ENCODE measurements at regions not wholly inside any gene's neighbourhood (a gene's known extent, or its start where the extent isn't known, plus 50 kb on each side); places are given as distances from the start of the nearest gene placed in this dataset.

GRCh38 chr9:99433095-99433494 lies 211.0 kb downstream of the SEC61B start:
- no peak for ATAC-seq (ENCODE audit: insufficient number of reproducible peaks, low FRiP score, low read depth)
- Histone ChIP-seq H3K4me1 (ENCODE audit: control insufficient read depth in 1 of 2, low read depth in 2 of 2) (peaks cover 0 to 9% of the 10 kb centered on the region in 2 donors), H3K4me3 (no peak overlapping the region), H3K9me3 (no peaks in the 10 kb centered on the region), H3K27me3 (replicated peaks; ENCODE audit: insufficient read depth) (no peaks in the 10 kb centered on the region), H3K27ac (no peak overlapping the region), H3K36me3 (no peaks in the 10 kb centered on the region)
- no peak for TF ChIP-seq CTCF (IDR thresholded peaks at IDR 0.05)
- no peak for DNase-seq (ENCODE audit: low spot score)

- no peaks in the 10 kb centered on the region for H3K36me3 ChIP-seq
- no peak overlapping the region for H3K27ac ChIP-seq
- no peaks in the 10 kb centered on the region for H3K27me3 ChIP-seq (replicated peaks; ENCODE audit: insufficient read depth)
- H3K9me3 ChIP-seq, result no peaks in the 10 kb centered on the region
- H3K4me1 ChIP-seq (ENCODE audit: control insufficient read depth in 1 of 2, low read depth in 2 of 2), result peaks cover 0 to 9% of the 10 kb centered on the region in 2 donors
- no peak for ATAC-seq (ENCODE audit: insufficient number of reproducible peaks, low FRiP score, low read depth)
- no peak for TF ChIP-seq CTCF (IDR thresholded peaks at IDR 0.05)
- no peak overlapping the region for H3K4me3 ChIP-seq
- peak; percentile 12 for DNase-seq (ENCODE audit: low spot score)
Observed at GRCh38 chr9:99433555-99433954, 211.5 kb downstream of the SEC61B start.

- Histone ChIP-seq H3K36me3 (no peaks in the 10 kb centered on the region), H3K27me3 (replicated peaks; ENCODE audit: insufficient read depth) (no peaks in the 10 kb centered on the region), H3K4me3 (no peak overlapping the region), H3K27ac (no peak overlapping the region), H3K4me1 (ENCODE audit: control insufficient read depth in 1 of 2, low read depth in 2 of 2) (peaks cover 0 to 9% of the 10 kb centered on the region in 2 donors), H3K9me3 (no peaks in the 10 kb centered on the region)
- no peak for DNase-seq (ENCODE audit: low spot score)
- no peak for TF ChIP-seq CTCF (IDR thresholded peaks at IDR 0.05)
- ATAC-seq (ENCODE audit: insufficient number of reproducible peaks, low FRiP score, low read depth), result no peak
Observed at GRCh38 chr9:99436616-99437015, 214.5 kb downstream of the SEC61B start.

DNA sequence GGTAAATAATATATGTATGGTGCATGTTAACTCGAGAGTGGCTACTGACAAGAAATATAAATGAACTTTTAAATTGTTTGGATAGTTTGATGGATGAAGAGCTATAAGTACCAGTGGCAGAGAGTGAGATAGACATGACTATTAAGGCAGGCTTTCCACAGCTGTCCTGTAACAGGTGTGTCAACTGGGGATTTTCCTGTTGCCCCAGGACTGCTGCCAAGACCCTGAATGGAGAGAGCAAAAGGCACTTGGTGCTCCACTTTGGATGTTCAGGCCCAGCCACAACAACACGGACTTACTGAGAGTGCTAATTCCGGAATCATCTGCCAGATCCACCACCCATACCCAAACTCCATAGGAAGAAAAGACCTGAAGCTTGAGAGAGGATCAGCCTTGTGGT lies 215.1 kb downstream of the SEC61B start:
- TF ChIP-seq CTCF (IDR thresholded peaks at IDR 0.05), result no peak
- no peak for ATAC-seq (ENCODE audit: insufficient number of reproducible peaks, low FRiP score, low read depth)

GRCh38 chr9:99438596-99438995 lies 216.5 kb downstream of the SEC61B start:
- H3K9me3 ChIP-seq, result no peaks in the 10 kb centered on the region
- no peak overlapping the region for H3K27ac ChIP-seq
- peaks cover 0 to 5% of the 10 kb centered on the region in 2 donors for H3K4me1 ChIP-seq (ENCODE audit: control insufficient read depth in 1 of 2, low read depth in 2 of 2)
- DNase-seq (ENCODE audit: low spot score), result no peak
- no peak for ATAC-seq (ENCODE audit: insufficient number of reproducible peaks, low FRiP score, low read depth)
- no peaks in the 10 kb centered on the region for H3K36me3 ChIP-seq
- H3K4me3 ChIP-seq, result no peak overlapping the region
- no peak for TF ChIP-seq CTCF (IDR thresholded peaks at IDR 0.05)
- H3K27me3 ChIP-seq (replicated peaks; ENCODE audit: insufficient read depth), result no peaks in the 10 kb centered on the region

More for the DNA sequence above, 215.1 kb downstream of the SEC61B start:
- H3K36me3 ChIP-seq, result no peaks in the 10 kb centered on the region
- no peaks in the 10 kb centered on the region for H3K9me3 ChIP-seq
- no peak overlapping the region for H3K4me3 ChIP-seq
- no peak for DNase-seq (ENCODE audit: low spot score)
- H3K27ac ChIP-seq, result no peak overlapping the region
- H3K27me3 ChIP-seq (replicated peaks; ENCODE audit: insufficient read depth), result no peaks in the 10 kb centered on the region
- H3K4me1 ChIP-seq (ENCODE audit: control insufficient read depth in 1 of 2, low read depth in 2 of 2), result peaks cover 0 to 9% of the 10 kb centered on the region in 2 donors
